VCaP (cell line): ENCODE measurements at regions not wholly inside any gene's neighbourhood (a gene's known extent, or its start where the extent isn't known, plus 50 kb on each side); places are given as distances from the start of the nearest gene placed in this dataset.
"Not testable (repeated sequence)": the region's sequence is repeated elsewhere in the genome, so short reads cannot be mapped to it uniquely, and the experiment has no call there.

Experiments
- H3K27ac ChIP-seq: fragments of 450-650 bp; 2 replicates; pipeline ENCODE4 v1.5.1; 2017
- TF ChIP-seq, protein P1 (sequence below): fragments of 450-650 bp; conservative IDR thresholded peaks from 2 replicates; pipeline ENCODE4 v1.5.1; 2017; ENCODE audit warnings: mild to moderate bottlenecking, moderate library complexity

DNA sequence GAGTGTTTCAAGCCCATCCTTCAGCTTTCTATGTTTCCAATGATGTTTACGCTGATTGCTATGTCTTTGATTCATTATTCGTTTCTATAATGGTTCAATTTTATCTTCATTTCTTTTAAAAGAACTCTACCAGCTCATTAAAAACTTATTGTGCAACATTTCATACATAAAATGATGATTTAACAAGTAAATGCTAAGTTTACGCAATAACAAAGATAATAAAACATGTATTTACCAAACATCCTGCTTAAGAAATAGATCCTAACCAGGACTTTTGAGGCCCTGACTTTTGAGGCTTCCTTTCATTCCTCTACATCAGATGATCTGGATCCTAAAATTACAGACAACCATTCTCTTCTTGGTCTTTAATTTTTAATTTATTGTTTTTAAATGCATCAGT is 86.5 kb upstream of the DLGAP1 start:
- TF ChIP-seq, protein P1, sequence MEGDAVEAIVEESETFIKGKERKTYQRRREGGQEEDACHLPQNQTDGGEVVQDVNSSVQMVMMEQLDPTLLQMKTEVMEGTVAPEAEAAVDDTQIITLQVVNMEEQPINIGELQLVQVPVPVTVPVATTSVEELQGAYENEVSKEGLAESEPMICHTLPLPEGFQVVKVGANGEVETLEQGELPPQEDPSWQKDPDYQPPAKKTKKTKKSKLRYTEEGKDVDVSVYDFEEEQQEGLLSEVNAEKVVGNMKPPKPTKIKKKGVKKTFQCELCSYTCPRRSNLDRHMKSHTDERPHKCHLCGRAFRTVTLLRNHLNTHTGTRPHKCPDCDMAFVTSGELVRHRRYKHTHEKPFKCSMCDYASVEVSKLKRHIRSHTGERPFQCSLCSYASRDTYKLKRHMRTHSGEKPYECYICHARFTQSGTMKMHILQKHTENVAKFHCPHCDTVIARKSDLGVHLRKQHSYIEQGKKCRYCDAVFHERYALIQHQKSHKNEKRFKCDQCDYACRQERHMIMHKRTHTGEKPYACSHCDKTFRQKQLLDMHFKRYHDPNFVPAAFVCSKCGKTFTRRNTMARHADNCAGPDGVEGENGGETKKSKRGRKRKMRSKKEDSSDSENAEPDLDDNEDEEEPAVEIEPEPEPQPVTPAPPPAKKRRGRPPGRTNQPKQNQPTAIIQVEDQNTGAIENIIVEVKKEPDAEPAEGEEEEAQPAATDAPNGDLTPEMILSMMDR = no peak
- H3K27ac ChIP-seq = no peak overlapping the region

DNA sequence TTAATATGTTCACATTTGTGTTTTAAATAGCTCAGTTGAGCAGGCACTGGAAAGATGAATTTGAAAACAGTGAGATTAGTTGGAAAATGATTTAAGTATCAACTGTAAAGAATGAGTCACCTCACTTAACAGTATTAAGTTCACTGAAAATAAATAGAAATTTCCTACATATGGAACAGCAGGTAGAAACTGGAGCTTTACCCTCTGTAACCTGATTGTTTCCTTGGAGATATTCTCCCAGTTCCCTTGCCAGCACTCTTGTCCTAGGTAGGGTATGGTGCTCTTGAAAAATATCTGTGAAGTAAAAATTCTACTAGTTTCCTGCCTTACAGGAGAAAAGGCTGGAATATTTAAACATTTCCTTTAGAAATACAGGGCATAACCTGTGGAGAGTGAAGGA is 81.3 kb upstream of the DLGAP1 start:
- TF ChIP-seq, protein P1 = no peak
- no peak overlapping the region for H3K27ac ChIP-seq

DNA sequence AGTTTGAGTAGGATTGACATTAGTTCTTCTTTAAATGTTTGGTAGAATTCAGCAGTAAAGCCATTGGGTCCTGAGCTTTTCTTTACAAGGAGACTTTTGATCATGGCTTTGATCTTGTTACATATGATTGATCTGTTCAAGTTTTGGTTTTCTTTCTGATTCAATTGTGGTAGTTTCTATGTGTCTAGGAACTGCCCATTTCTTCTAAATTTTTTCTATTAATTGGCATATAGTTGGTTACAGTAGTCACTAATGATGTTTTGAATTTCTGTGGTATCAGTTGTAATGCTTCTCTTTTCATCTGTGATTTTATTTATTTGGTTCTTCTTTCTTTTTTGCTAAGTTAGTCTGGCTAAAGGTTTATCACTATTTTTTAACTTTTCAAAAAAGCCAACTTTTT is 73.3 kb upstream of the DLGAP1 start:
- H3K27ac ChIP-seq = no peak overlapping the region
- TF ChIP-seq, protein P1 = no peak

DNA sequence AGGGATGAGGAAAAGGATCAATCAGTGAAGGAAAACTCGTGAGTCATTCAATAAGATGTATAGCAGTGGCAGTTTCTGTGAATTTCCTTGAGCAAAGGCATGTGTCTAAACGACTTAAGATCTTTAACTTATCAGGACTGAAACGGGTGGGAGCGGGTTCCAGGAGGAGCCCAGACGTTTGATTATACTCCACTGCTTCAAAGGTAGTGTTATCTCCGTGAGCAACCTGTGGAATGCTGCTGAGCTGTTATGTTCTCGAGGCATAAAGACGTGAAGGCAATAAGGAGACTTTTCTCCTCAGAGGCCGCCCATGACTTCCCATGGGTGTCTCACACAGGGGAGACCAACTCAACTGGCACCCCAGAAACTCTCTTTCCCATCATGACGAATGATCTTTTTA is 72.7 kb upstream of the DLGAP1 start:
- H3K27ac ChIP-seq = not testable (repeated sequence)

DNA sequence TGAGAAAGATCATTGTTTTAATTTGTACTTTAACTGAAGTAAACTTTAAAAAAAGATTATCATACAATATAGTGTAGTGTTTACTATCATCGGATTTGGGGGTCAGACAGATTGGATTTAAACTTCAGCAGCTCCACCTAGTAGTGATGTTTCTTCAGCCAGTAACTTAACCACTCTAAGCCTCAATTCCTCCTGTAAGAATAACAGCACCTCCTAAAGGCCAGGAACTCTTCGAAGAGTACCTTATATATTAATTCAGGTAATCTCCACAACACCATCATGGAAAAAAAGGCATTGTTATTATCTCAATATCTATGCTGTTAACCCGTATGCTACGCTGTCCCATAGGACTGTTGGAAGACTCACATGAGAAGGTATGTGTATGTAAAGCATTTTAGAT is 69.0 kb upstream of the DLGAP1 start:
- H3K27ac ChIP-seq = no peak overlapping the region
- TF ChIP-seq, protein P1 = 0 out of 2 replicates have a peak, but pooled peaks have one; percentile 21

DNA sequence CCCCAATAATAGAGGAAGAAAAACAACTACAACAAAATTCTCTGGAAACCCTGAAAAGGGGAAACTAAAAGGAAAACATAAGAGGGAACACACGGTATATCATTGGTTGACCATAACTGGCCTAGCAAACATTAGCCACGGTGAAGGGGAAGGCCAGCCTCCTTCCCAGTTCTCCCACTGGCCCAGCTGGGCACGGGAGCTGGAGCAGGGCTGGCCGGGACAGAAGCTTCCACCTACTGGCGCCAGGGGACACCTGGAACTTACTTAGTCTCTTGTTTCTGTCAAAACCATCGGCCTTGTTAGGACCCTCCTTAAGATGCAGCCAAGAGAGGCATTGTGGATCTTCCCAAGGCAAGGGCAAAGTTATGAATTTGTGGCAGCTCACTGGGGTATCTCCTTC is 56.1 kb upstream of the DLGAP1 start:
- H3K27ac ChIP-seq = no peak overlapping the region
- TF ChIP-seq, protein P1 = no peak

DNA sequence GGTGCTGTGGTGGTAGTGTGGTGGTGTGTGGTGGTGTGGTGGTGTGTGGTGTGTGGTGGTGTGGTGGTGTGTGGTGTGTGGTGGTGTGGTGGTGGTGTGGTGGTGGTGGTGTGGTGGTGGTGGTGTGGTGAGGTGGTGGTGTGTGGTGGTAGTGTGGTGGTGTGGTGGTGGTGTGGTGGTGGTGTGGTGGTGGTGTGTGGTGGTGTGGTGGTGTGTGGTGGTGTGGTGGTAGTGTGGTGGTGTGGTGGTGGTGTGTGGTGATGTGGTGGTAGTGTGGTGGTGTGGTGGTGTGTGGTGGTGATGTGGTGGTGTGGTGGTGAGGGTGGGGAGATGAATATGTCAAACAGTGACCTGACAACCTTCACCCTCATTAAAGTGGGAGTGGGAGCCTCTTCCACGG is 55.6 kb upstream of the DLGAP1 start:
- H3K27ac ChIP-seq = no peak overlapping the region
- TF ChIP-seq, protein P1 = no peak

DNA sequence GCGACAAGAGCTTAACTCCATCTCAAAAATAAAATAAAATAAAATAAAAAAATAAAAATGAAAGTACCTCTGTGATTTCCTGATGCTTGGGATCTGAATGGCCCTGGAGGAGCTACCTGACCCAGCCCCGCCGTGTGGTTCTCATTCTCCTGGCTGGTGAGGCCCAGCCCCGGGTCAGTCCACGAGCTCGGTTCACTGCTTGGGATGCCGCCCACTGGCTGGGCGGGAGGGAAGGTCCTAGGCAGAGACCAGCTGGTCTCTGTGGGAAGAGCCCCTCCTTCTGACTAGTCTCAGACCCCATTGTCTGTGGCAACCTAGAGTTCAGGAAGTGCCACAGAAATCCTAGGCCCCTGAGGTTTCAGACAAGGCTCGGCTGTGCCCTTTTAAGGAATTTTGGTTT is 55.1 kb upstream of the DLGAP1 start:
- H3K27ac ChIP-seq = no peak overlapping the region
- TF ChIP-seq, protein P1 = no peak
